ENCODE measurements at regions not wholly inside any gene's neighbourhood (a gene's known extent, or its start where the extent isn't known, plus 50 kb on each side); places are given as distances from the start of the nearest gene placed in this dataset.

GRCh38 chr5:158599157-158599556 is 500.6 kb downstream of the EBF1 start:
- TF ChIP-seq CTCF (conservative IDR thresholded peaks at IDR 0.05; ENCODE audit: low read length) (no peak), EZH2phosphoT487 (IDR thresholded peaks at IDR 0.05; ENCODE audit: borderline replicate concordance, low read depth, low read length) (no peak)
